Cardiac muscle cell (in vitro differentiated cells and primary cell): ENCODE measurements at regions not wholly inside any gene's neighbourhood (a gene's known extent, or its start where the extent isn't known, plus 50 kb on each side); places are given as distances from the start of the nearest gene placed in this dataset.

Experiments used
- DNase-seq, 2 donors: peaks; one replicate each; pipeline versions ENCODE4 v3.0.0 to v3.0.0-alpha.2; 2010 to 2017; ENCODE audit warnings: low read depth in 1 of 2, low spot score in 1 of 2
- H3K27ac ChIP-seq: fragments of 200-600 bp; sonication (generic); 2 replicates; pipeline ENCODE4 v1.5.1; 2016
- H3K27me3 ChIP-seq: fragments of 200-600 bp; sonication (generic); 2 replicates; pipeline ENCODE4 v1.6.0; 2016; ENCODE audit warnings: control low read depth
- H3K36me3 ChIP-seq: fragments of 200-600 bp; sonication (generic); 2 replicates; pipeline ENCODE4 v1.5.1; 2016; ENCODE audit warnings: control low read depth
- H3K4me1 ChIP-seq: fragments of 200-600 bp; sonication (generic); 2 replicates; pipeline ENCODE4 v1.8.1; 2017; ENCODE audit warnings: low read depth, mild to moderate bottlenecking, mixed run types
- H3K4me3 ChIP-seq: fragments of 200-600 bp; sonication (generic); 2 replicates; pipeline ENCODE4 v1.5.1; 2016; ENCODE audit warnings: mild to moderate bottlenecking
- H3K9me3 ChIP-seq: fragments of 200-600 bp; sonication (generic); 2 replicates; pipeline ENCODE4 v1.5.1; 2017; ENCODE audit warnings: low read depth, mild to moderate bottlenecking, control low read depth
- CTCF ChIP-seq: IDR thresholded peaks from 2 replicates; pipeline ENCODE4 v1.5.1; 2012; ENCODE audit warnings: low read depth, mild to moderate bottlenecking, low read length

DNA sequence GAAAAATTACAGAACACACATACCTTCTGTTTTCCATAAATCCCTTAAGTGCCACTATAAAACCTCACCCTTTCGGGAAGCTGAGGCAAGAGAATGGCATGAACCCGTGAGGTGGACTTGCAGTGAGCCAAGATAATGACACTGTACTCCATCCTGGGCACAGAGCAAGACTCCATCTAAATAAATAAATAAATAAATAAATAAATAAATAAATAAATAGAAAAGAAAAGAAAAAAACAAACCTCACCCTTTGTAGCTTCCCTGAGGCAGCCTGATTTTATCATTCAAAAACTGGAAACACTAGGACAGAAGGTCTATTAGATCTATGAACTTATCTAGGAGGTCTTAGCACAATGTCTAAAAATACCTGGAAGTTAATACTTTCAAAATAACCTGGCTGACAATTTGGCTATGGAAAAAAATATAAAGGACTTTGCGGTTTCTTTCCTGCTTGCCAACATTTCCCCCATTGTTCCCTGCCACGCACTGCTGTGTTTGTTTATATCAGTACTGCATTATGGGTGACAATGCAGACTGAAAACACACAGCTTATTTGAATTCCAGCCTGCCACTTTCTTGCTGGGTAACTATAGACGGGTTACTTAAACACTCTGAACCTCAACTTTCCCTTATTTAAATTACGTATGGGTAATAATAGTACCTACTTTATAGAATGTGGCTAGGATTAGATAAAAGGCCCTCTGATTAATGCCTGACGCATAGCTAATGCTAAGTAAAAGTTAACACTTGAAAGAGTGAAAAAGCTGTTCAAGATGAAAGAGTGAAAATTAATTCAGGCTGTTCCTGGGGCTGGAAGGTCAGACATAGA, 313.0 kb downstream of the RDH14 start:
- no peaks in the 10 kb centered on the region for H3K9me3 ChIP-seq
- no peak overlapping the region for H3K4me3 ChIP-seq
- TF ChIP-seq CTCF, result no peak
- peaks cover 36% of the 10 kb centered on the region for H3K4me1 ChIP-seq
- no peak for DNase-seq
- H3K27ac ChIP-seq, result peak overlapping the region; percentile 72
- no peaks in the 10 kb centered on the region for H3K36me3 ChIP-seq
- no peaks in the 10 kb centered on the region for H3K27me3 ChIP-seq

GRCh38 chr2:18245375-18245774, 315.1 kb downstream of the RDH14 start:
- no peak for TF ChIP-seq CTCF
- Histone ChIP-seq H3K9me3 (no peaks in the 10 kb centered on the region), H3K4me3 (no peak overlapping the region), H3K27me3 (no peaks in the 10 kb centered on the region), H3K4me1 (peaks cover 36% of the 10 kb centered on the region), H3K36me3 (no peaks in the 10 kb centered on the region), H3K27ac (peak overlapping the region; percentile 72)
- no peak for DNase-seq

DNA sequence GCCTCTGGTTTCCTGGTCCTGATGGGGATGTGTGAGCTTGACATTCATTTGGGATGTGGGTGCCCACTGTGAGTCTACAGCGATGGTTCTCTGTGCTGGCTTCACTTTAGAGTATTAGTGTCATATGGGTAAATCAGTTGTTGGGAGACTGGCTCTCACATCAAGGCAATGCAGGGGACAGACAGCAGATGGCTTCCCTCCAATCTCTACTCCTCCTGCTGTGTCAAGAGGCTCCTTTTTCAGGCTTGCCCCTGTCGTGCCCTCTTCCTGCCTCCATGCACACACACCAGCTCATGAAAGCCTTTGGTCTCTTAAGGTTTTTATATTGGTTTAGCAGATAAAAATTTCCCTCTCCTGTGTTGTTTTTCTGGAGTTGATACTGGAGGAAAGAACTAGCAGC, 315.6 kb downstream of the RDH14 start:
- no peak overlapping the region for H3K4me3 ChIP-seq
- no peaks in the 10 kb centered on the region for H3K9me3 ChIP-seq
- no peaks in the 10 kb centered on the region for H3K36me3 ChIP-seq
- DNase-seq, result peak in 1 of 2 donors; percentile 9
- TF ChIP-seq CTCF, result no peak
- peak overlapping the region; percentile 1 for H3K27ac ChIP-seq
- no peaks in the 10 kb centered on the region for H3K27me3 ChIP-seq
- H3K4me1 ChIP-seq, result peaks cover 36% of the 10 kb centered on the region

- Histone ChIP-seq H3K4me1 (peaks cover 36% of the 10 kb centered on the region), H3K27ac (no peak overlapping the region), H3K27me3 (no peaks in the 10 kb centered on the region), H3K9me3 (no peaks in the 10 kb centered on the region), H3K36me3 (no peaks in the 10 kb centered on the region), H3K4me3 (no peak overlapping the region)
- no peak for TF ChIP-seq CTCF
- DNase-seq, result no peak
These were observed 316.6 kb downstream of the RDH14 start for GRCh38 chr2:18243816-18244215.

- Histone ChIP-seq H3K27me3 (no peaks in the 10 kb centered on the region), H3K4me1 (peaks cover 34% of the 10 kb centered on the region), H3K27ac (no peak overlapping the region), H3K9me3 (no peaks in the 10 kb centered on the region), H3K36me3 (no peaks in the 10 kb centered on the region), H3K4me3 (no peak overlapping the region)
- no peak for DNase-seq
- no peak for TF ChIP-seq CTCF
These were observed 317.7 kb downstream of the RDH14 start for GRCh38 chr2:18242716-18243115.
